ENCODE measurements at regions not wholly inside any gene's neighbourhood (a gene's known extent, or its start where the extent isn't known, plus 50 kb on each side); places are given as distances from the start of the nearest gene placed in this dataset.

DNA sequence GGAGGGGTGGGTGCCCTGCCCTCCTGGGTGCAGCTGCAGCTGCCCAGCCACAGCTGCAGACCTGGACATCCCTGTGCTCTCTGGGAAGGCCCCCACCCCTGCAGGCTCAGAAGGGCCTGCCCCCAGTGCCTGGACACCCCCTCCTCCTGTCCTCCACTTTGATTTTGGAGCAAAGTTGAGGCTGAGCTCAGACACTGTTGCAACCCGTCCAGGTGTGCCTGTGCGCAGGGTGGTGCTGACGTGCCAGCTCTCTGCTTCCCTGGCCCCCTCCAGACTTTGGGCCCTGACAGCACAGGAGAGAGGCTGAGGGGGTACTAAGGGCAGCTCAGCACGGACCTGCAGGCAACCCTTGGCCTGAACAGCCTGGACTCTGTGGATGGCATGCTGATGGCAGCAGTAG lies 750.3 kb downstream of the ARAP2 start:
- Histone ChIP-seq H3K27me3 (ENCODE audit: control insufficient read depth, insufficient read depth, low read length) (no peaks in the 10 kb centered on the region), H3K27ac (ENCODE audit: low read depth in 2 of 2, low read length in 2 of 2) (no peak overlapping the region), H3K4me3 (ENCODE audit: low read length in 3 of 3) (no peak overlapping the region), H3K9ac (ENCODE audit: low read length in 3 of 3) (no peak overlapping the region), H3K4me1 (ENCODE audit: control insufficient read depth in 2 of 3, insufficient read depth in 2 of 3, low read depth in 1 of 3, low read length in 3 of 3) (no peaks in the 10 kb centered on the region), H3K9me3 (ENCODE audit: control insufficient read depth in 2 of 3, insufficient read depth in 1 of 3, low read length in 3 of 3) (peaks cover 0 to 4% (median 0%) of the 10 kb centered on the region in 3 donors), H3K36me3 (ENCODE audit: control insufficient read depth in 2 of 3, insufficient read depth in 3 of 3, low read length in 3 of 3) (no peaks in the 10 kb centered on the region)
- intact Hi-C loops (cut with DNase I) = no loop called here
- DNase-seq (peak in 1 of 5 donors; percentile 33), FAIRE-seq (no peak)
- TF ChIP-seq, protein P1, sequence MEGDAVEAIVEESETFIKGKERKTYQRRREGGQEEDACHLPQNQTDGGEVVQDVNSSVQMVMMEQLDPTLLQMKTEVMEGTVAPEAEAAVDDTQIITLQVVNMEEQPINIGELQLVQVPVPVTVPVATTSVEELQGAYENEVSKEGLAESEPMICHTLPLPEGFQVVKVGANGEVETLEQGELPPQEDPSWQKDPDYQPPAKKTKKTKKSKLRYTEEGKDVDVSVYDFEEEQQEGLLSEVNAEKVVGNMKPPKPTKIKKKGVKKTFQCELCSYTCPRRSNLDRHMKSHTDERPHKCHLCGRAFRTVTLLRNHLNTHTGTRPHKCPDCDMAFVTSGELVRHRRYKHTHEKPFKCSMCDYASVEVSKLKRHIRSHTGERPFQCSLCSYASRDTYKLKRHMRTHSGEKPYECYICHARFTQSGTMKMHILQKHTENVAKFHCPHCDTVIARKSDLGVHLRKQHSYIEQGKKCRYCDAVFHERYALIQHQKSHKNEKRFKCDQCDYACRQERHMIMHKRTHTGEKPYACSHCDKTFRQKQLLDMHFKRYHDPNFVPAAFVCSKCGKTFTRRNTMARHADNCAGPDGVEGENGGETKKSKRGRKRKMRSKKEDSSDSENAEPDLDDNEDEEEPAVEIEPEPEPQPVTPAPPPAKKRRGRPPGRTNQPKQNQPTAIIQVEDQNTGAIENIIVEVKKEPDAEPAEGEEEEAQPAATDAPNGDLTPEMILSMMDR (IDR thresholded peaks at IDR 0.05; ENCODE audit: borderline replicate concordance, extremely low read depth, insufficient read depth) = no peak

- DNase-seq (peak in 1 of 5 donors; percentile 45), FAIRE-seq (no peak)
- no peak overlapping the region for H3K4me3 ChIP-seq (ENCODE audit: low read length in 3 of 3)
- intact Hi-C loops (cut with DNase I) = no loop called here
- H3K4me1 ChIP-seq (ENCODE audit: control insufficient read depth in 2 of 3, insufficient read depth in 2 of 3, low read depth in 1 of 3, low read length in 3 of 3) = no peaks in the 10 kb centered on the region
- H3K9ac ChIP-seq (ENCODE audit: low read length in 3 of 3) = no peak overlapping the region
- H3K27ac ChIP-seq (ENCODE audit: low read depth in 2 of 2, low read length in 2 of 2) = no peak overlapping the region
- H3K27me3 ChIP-seq (ENCODE audit: control insufficient read depth, insufficient read depth, low read length) = no peaks in the 10 kb centered on the region
- H3K36me3 ChIP-seq (ENCODE audit: control insufficient read depth in 2 of 3, insufficient read depth in 3 of 3, low read length in 3 of 3) = no peaks in the 10 kb centered on the region
- TF ChIP-seq, protein P1 (IDR thresholded peaks at IDR 0.05; ENCODE audit: borderline replicate concordance, extremely low read depth, insufficient read depth) = no peak
- H3K9me3 ChIP-seq (ENCODE audit: control insufficient read depth in 2 of 3, insufficient read depth in 1 of 3, low read length in 3 of 3) = peaks cover 0 to 4% (median 0%) of the 10 kb centered on the region in 3 donors
These were observed 749.4 kb downstream of the ARAP2 start for GRCh38 chr4:35494955-35495354.

DNA sequence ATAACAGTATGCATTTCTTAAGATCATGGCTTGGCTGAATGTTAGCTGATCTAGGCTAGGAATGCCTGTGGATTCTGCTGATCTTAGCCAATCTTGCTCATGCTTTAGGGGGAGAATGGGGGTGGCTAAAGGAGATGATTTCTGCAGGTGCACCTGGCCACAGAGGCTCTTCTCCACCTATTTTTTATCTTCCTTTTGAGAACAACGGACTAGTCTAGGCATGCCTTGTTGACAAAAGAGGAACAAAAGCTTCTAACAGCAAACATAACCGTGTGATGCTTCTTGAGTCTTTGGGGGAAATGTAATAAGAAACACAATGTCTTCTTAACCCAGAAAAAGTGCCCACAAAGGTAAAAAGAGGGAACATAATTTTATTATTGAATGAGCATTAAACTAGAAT lies 743.5 kb downstream of the ARAP2 start:
- Histone ChIP-seq H3K27me3 (ENCODE audit: control insufficient read depth, insufficient read depth, low read length) (no peaks in the 10 kb centered on the region), H3K36me3 (ENCODE audit: control insufficient read depth in 2 of 3, insufficient read depth in 3 of 3, low read length in 3 of 3) (no peaks in the 10 kb centered on the region), H3K9ac (ENCODE audit: low read length in 3 of 3) (no peak overlapping the region), H3K4me3 (ENCODE audit: low read length in 3 of 3) (no peak overlapping the region), H3K27ac (ENCODE audit: low read depth in 2 of 2, low read length in 2 of 2) (no peak overlapping the region), H3K9me3 (ENCODE audit: control insufficient read depth in 2 of 3, insufficient read depth in 1 of 3, low read length in 3 of 3) (no peaks in the 10 kb centered on the region), H3K4me1 (ENCODE audit: control insufficient read depth in 2 of 3, insufficient read depth in 2 of 3, low read depth in 1 of 3, low read length in 3 of 3) (no peaks in the 10 kb centered on the region)
- intact Hi-C loops (cut with DNase I) = no loop called here
- FAIRE-seq (no peak), DNase-seq (no peak)
- TF ChIP-seq, protein P1 (IDR thresholded peaks at IDR 0.05; ENCODE audit: borderline replicate concordance, extremely low read depth, insufficient read depth) = no peak

DNA sequence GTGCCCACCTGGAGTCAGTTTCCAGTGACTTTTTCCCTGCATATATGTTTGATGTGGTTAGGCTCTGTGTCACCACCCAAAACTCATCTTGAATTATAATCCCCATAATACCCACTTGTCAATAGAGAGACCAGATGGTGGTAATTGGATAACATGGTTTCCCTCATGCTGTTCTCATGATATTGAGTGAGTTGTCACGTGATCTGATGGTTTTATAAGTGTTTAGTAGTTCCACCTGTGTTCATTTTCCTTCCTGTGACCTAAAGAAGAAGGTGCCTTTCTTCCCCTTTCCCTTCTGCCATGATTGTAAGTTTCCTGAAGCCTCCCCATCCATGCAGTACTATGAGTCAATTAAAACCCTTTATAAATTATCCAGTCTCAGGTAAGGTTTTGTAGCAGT lies 740.9 kb downstream of the ARAP2 start:
- Histone ChIP-seq H3K27me3 (ENCODE audit: control insufficient read depth, insufficient read depth, low read length) (no peaks in the 10 kb centered on the region), H3K4me1 (ENCODE audit: control insufficient read depth in 2 of 3, insufficient read depth in 2 of 3, low read depth in 1 of 3, low read length in 3 of 3) (no peaks in the 10 kb centered on the region), H3K9me3 (ENCODE audit: control insufficient read depth in 2 of 3, insufficient read depth in 1 of 3, low read length in 3 of 3) (no peaks in the 10 kb centered on the region), H3K27ac (ENCODE audit: low read depth in 2 of 2, low read length in 2 of 2) (no peak overlapping the region), H3K4me3 (ENCODE audit: low read length in 3 of 3) (no peak overlapping the region), H3K9ac (ENCODE audit: low read length in 3 of 3) (no peak overlapping the region), H3K36me3 (ENCODE audit: control insufficient read depth in 2 of 3, insufficient read depth in 3 of 3, low read length in 3 of 3) (no peaks in the 10 kb centered on the region)
- no peak for DNase-seq
- no peak for FAIRE-seq
- TF ChIP-seq, protein P1 (IDR thresholded peaks at IDR 0.05; ENCODE audit: borderline replicate concordance, extremely low read depth, insufficient read depth) = no peak
- intact Hi-C loops (cut with DNase I) = no loop called here

All from kidney (tissue), 13 donors.